ENCODE measurements at regions not wholly inside any gene's neighbourhood (a gene's known extent, or its start where the extent isn't known, plus 50 kb on each side); places are given as distances from the start of the nearest gene placed in this dataset.

- no peak for TF ChIP-seq CTCF (IDR thresholded peaks at IDR 0.05; ENCODE audit: borderline replicate concordance, control extremely low read depth, extremely low read depth, insufficient read depth, missing control alignments)
- in situ Hi-C loops (cut with MboI; ENCODE audit: low sequenced_read_pairs, unreplicated experiment): no loop called here
- no peak for DNase-seq (ENCODE audit: low spot score)
Measured at GRCh38 chr10:78297997-78298396, 264.3 kb downstream of the RPS24 start.

DNA sequence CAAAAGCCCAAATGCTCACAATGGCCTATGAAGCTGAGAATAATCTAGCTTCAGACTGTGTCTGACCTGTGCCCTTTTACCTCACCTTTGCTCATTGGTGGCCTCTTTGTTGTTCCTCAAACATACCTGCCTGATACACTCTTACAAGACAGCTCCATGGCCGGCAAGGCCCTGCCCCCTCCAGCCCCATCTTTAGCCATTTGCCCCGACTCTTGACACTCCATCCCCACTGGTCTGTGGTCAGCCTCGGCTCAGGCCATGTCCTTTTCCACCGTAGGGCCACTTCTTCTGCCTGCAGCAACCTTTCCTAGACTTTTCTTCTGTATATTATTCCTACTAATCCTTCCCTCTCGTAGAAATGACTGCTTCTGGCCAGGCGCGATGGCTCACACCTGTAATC lies 265.2 kb downstream of the RPS24 start:
- in situ Hi-C loops (cut with MboI; ENCODE audit: low sequenced_read_pairs, unreplicated experiment): no loop called here
- DNase-seq (ENCODE audit: low spot score): no peak
- no peak for TF ChIP-seq CTCF (IDR thresholded peaks at IDR 0.05; ENCODE audit: borderline replicate concordance, control extremely low read depth, extremely low read depth, insufficient read depth, missing control alignments)

GRCh38 chr10:78299851-78300468 lies 266.3 kb downstream of the RPS24 start:
- no peak for TF ChIP-seq CTCF (IDR thresholded peaks at IDR 0.05; ENCODE audit: borderline replicate concordance, control extremely low read depth, extremely low read depth, insufficient read depth, missing control alignments)
- in situ Hi-C loops (cut with MboI; ENCODE audit: low sequenced_read_pairs, unreplicated experiment): no loop called here
- no peak for DNase-seq (ENCODE audit: low spot score)

DNA sequence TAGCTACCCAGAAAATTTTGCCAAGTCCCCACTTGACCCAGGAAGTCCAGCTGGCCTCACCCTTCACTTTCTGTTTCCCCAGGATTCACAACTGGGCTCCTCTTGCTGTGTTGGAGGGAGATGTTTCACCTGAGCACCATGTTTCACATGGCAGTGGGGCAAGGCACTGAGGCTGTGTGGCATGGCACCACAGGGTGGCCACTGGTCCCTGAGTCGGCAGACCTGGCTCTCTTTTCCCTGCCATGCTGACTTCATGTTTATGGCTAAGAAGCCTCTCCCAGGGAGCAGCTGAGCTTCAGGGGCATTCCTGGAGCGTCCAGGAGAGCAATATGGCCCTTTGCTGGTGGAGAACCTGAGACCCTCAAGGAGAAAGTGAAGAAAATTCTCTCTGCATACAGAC lies 266.9 kb downstream of the RPS24 start:
- no peak for DNase-seq (ENCODE audit: low spot score)
- in situ Hi-C loops (cut with MboI; ENCODE audit: low sequenced_read_pairs, unreplicated experiment): no loop called here
- no peak for TF ChIP-seq CTCF (IDR thresholded peaks at IDR 0.05; ENCODE audit: borderline replicate concordance, control extremely low read depth, extremely low read depth, insufficient read depth, missing control alignments)

DNA sequence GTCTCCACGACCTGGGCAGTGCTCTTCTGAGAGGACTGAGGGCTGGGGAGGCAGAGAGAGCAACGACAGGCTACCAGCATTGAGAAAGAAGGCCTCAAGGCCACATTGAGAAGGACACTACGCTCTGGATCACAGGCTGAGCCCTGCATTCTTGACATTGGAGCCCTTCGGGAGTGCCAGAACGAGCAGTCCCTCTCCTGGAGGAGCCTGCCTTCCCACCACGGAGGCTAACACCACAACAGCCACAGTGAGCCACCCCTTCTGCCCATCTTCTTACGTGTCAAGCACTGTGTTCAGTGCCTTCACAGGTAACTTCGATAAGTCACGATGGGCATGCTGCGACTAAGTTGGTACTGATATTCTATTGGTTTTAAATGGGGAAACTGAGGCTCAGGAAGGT lies 267.8 kb downstream of the RPS24 start:
- DNase-seq (ENCODE audit: low spot score): no peak
- in situ Hi-C loops (cut with MboI; ENCODE audit: low sequenced_read_pairs, unreplicated experiment): no loop called here
- no peak for TF ChIP-seq CTCF (IDR thresholded peaks at IDR 0.05; ENCODE audit: borderline replicate concordance, control extremely low read depth, extremely low read depth, insufficient read depth, missing control alignments)

- no peak for DNase-seq (ENCODE audit: low spot score)
- no peak for TF ChIP-seq CTCF (IDR thresholded peaks at IDR 0.05; ENCODE audit: borderline replicate concordance, control extremely low read depth, extremely low read depth, insufficient read depth, missing control alignments)
- in situ Hi-C loops (cut with MboI; ENCODE audit: low sequenced_read_pairs, unreplicated experiment): no loop called here
Measured at GRCh38 chr10:78301891-78302738, 268.5 kb downstream of the RPS24 start.

Data from GM13976 (cell line).